ENCODE measurements at regions not wholly inside any gene's neighbourhood (a gene's known extent, or its start where the extent isn't known, plus 50 kb on each side); places are given as distances from the start of the nearest gene placed in this dataset.
"Not testable (repeated sequence)": the region's sequence is repeated elsewhere in the genome, so short reads cannot be mapped to it uniquely, and the experiment has no call there.

DNA sequence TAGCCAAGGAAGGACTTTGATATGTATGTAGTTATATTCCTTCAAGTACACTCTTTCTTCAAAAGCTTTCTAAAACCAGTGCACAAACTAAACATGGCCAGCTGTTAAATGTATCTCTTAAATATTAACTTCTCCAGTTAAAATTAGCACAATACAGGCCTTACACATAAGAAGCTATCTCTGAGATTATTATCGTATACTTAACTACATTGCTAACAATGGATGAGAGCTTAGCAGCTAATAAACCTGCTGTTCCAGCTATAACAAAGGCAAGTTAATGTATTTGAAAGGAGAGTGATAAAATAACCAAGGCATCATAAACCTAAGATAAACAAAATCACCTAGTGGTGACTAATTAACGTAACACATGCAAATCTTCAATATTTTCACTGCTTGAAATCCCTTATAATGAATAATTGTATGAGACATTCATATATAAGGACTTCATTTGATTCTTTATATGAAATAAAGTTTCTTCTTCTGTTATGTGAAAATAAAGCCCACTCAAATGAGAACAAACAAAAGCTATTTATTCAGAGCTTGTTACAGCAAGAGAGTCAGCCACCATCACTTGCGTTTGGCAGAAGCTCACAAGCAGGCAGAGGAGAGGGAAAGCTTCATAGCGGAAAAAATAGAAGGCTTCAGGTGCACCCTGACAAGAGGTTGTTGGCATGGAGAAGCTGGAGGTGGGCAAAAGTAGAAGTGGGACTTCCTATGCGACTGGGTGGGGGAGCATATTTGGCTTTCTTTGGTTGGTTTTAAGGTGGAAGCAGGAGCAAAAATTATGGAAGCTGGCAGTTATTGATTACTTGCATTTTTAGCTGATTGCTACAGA, 274.1 kb upstream of the CHRM3 start:
- no peak for DNase-seq (ENCODE audit: low read depth in 2 of 2)

DNA sequence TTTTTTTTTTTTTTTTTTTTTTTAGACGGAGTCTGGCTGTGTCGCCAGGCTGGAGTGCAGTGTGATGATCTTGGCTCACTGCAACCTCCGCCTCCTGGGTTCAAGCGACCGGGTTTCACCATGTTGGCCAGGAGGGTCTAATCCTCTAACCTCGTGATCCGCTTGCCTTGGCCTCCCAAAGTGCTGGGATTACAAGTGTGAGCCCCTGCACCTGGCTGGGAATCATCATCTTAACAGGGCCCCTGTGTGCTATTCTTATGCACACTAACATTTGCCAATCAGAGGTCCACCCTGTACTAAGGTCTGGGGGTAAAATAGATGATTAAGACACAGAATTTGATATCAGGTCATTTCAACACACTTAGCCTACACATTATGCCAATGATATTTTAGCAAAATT, 278.7 kb upstream of the CHRM3 start:
- DNase-seq (ENCODE audit: low read depth in 2 of 2) = no peak

DNA sequence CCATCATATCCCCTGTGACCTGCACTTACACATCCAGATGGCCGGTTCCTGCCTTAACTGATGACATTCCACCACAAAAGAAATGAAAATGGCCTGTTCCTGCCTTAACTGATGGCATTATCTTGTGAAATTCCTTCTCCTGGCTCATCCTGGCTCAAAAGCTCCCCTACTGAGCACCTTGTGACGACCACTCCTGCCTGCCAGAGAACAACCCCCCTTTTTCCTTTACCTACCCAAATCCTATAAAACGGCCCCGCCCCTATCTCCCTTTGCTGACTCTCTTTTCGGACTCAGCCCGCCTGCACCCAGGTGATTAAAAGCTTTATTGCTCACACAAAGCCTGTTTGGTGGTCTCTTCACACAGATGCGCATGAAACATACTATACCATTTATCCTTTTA, 279.7 kb upstream of the CHRM3 start:
- DNase-seq (ENCODE audit: low read depth in 2 of 2) = not testable (repeated sequence)

DNA sequence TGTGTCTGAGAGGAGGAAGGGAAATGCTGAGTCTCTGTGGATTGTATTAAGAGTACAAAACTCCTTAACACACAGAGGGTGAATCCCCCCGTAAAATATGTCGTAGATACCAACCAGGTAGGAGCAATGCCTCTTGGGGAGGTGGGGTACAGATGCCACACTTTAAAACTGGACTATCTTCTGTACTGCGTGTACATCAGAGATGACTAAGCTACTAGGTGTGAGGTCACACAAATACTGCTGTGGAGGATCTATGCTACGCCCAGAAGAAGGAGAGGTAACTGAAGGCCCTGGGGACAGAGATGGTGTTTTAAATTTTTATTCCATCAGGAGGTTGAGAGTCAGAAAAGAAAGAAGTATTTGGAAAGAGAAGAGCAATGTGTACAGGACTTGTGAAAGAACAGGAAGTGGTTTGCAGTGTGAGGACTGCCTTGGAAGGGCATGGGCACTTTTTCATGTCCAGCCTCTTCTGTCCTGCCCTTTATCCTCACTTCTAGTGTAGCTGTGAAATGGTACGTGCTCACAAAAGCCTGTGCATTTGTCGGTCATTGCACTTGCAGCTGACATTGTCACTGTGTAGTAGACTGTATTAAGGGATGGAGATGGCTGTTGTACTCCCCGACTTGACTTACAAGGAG, 287.8 kb upstream of the CHRM3 start:
- no peak for DNase-seq (ENCODE audit: low read depth in 2 of 2)

DNA sequence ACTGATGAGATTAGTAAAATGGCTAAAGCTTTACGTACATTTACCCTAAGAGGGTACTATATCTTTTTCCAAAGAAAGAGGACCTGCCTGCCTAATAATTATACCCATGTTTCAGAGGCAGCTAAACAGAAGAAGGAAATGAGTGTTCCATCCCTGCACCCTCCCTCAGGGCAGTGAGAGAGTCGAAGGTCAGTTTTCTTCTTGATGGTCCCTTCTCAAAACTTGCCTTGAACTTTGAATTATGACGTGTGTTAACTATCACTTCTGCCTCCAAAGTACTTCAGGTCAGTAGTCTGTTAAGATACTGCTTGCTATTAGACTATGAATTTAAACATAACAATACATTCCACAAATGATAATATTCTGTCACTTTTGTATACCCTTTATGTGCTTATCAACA, 294.8 kb upstream of the CHRM3 start:
- no peak for DNase-seq (ENCODE audit: low read depth in 2 of 2)

DNA sequence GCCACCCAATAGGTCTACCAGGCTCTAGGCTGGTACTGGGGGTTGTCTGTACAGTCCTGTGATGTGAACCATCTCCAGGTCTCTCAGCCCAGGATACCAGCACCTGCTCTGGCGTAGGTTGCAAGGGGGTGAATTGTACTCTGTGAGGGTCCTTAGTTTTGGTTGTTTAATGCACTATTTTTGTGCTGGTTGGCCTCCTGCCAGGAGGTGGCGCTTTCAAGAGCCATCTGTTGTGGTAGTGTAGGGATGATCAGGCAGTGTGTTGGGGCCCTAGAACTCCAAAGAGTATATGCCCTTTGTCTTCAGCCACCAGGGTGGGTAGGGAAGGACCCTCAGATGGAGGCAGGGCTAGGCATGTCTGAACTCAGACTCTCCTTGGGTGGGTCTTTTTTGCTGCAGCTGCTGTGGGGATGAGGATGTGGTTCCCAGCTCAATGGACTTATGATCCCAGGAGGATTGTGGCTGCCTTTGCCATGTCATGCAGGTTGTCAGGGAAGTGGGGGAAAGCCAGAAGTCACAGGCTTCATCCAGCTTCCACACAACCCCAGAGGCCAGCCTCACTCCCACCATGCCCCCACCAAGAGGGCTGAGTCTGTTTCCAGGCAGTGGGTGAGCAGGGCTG, 301.8 kb upstream of the CHRM3 start:
- DNase-seq (ENCODE audit: low read depth in 2 of 2) = no peak

DNA sequence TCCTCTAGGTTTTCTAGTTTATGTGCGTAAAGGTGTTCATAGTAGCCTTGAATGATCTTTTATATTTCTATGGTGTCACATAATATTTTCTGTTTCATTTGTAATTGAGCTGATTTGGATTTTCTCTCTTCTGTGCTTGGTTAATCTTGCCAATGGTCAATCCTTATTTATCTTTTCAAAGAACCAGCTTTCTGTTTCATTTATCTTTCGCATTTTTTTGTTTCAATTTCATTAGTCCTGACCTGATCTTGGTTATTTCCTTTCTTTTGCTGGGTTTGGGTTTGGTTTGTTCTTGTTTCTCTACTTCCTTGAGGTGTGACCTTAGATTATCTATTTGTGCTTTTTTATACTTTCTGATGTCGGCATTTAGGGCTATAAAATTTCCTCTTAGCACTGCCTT, 304.4 kb upstream of the CHRM3 start:
- not testable (repeated sequence) for DNase-seq (ENCODE audit: low read depth in 2 of 2)

DNA sequence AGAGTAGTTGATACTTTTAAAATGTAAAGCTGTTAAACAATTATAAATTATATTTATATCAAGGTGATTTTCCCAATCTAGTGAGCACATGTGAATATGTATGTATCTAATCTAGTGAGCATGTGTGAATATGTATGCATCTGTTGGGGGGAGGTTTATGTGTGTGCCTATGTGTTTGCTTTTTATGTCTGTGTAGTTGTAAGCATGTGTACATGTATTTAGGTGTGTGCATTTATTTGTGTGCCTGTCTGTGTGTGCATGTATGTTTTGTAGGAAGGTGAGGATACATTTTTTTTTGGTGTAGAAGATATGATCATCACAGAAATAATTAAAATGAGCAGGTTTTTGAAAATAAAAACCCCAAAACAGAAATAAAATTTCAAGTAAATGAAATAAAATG, 318.9 kb upstream of the CHRM3 start:
- no peak for DNase-seq (ENCODE audit: low read depth in 2 of 2)

DNA sequence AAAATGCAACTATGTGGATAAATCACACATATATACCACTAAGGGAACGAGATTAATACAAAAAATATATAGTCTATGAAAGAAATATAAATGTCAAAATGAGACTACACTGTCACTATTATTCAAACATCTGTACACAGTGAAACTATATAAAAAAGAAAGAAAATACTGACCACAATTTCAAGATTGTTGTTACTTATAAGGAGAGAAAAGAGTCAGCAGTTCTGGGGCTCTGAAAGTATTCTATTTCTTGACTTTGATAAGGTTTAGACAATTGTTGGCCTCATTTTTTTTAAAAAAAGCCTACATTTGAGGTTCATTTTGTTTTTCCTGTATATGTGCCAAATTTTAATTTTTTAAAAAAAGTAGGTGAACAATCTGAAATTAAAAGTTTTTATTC, 319.3 kb upstream of the CHRM3 start:
- no peak for DNase-seq (ENCODE audit: low read depth in 2 of 2)

DNA sequence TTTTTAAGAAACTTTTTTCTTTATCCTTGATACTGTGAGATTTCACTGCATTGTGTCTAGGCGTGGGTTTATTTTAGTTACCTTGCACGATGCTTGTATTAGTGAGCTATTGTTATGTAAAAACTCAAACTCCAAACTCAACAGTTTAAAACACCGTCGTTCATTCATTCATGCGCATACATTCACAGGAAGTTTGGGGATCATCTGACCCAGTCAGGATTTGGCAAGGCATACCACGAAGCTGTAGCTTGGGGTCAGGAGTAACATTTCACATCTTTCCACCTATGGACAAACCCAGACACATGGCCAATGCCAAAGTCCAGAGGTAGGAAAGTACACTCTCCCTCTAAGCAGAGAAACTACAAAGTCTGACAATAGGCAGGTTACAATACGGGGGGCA, 324.6 kb upstream of the CHRM3 start:
- DNase-seq (ENCODE audit: low read depth in 2 of 2) = no peak

DNA sequence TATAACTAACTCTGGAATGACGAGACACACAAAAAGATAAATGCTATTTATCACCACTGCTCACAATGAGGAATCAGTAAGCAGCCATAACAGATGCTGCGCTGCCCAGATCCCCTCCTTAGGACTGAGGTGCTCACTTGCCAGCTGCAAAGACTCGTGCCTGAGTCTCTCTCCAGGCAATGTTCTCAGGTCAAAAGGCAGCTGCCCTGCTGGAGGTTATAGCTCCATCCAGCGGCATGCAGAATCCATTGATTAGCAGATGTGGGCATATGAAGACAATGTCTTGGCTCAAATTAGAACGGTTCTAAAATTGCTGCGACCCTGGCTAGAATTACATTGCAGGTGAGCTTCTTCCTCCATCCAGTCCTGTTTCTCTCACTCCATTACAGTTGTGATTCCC, 328.2 kb upstream of the CHRM3 start:
- DNase-seq (ENCODE audit: low read depth in 2 of 2) = no peak

DNA sequence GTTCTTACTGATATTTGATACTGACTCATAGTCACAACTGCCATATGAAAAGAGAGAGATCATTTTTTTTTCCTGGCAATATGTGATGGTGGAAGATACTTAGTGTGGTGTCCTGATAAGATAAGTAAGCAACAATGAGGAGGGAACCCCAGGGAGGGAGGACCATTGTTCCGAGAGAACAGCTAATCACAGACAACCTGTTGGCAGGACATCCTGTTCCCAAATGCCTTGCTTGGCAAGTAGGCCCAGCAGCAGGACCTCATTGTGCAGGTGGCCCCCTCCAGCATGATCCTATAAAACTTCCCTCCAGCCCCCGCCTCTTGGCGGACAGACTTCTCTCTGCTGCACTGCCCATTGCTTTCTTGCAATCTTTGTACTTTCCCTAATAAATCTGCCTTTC, 329.4 kb upstream of the CHRM3 start:
- DNase-seq (ENCODE audit: low read depth in 2 of 2) = no peak

DNA sequence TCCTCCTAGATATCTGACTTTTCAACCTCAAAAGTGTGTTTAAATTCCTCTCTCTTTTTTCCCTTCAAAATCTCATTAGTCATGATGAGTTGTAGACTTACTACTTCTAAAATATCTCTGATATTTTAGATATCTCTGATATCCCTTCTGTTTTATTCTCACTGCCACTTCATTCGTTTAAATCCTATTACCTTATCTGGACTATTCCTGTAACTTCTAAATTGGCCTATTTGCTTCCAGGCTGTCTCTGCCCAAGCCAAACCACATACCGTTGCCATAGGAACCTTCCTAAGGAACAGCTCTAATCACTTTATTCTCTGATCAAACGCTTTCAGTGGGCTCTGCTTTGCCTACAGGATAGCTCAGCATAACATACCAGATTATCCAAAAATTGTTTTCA, 333.1 kb upstream of the CHRM3 start:
- DNase-seq (ENCODE audit: low read depth in 2 of 2) = no peak

DNA sequence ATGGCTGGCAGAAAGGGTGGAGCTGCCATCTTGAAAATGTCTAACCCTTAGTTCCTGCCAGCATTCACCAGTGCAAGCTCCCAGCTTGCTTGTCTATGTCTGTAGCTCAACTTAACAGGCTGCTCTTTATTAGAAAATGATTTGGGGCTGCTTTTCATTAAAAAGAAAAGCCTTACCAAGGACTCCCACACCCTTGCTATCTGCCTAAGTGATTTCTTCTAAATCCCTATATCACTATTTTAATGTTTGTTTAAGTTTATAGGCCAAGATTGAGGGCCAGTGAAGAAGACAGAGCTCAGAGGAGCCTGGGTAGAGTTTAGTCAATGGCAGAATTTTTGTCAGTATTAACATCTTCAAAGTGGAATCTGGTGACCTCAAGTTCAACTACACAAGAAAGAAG, 336.8 kb upstream of the CHRM3 start:
- DNase-seq (ENCODE audit: low read depth in 2 of 2) = no peak

DNA sequence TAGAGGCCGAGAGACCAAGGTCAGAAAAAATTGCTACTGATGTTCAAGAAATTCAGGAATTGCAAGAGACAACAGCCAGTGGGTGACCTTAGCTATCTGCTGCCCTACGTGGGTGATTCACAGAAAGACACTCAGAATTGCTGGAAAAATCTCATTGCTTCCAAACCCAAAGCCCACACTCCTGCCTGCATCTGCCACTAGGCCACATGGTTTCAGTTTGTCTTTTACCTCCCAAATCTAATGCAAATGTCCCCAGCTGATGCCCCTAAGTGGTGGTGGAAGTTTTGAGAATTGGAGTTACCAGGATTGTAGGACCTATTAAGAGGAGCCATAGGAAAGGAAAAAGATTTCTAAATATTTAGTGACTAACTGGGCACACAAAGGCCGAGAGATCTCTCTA, 341.5 kb upstream of the CHRM3 start:
- DNase-seq (ENCODE audit: low read depth in 2 of 2) = no peak

DNA sequence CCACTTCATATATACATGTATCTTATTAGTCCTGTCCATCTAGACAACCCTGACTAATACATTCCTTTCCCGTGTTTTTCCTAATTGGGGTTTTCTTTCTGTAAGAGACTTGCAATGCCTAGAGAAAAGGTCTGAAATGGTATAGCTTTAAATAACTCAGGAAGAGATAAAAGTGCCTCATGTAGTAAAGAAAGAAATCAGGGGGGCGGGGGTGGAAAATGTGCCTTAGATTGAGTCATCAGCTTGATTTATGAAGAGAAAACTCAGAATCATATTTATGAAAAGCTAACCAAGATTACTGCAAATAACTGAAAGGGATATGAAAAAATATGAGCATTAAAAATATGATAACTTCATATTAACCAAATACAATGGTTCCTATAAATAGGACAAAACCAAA, 345.8 kb upstream of the CHRM3 start:
- DNase-seq (ENCODE audit: low read depth in 2 of 2) = no peak

DNA sequence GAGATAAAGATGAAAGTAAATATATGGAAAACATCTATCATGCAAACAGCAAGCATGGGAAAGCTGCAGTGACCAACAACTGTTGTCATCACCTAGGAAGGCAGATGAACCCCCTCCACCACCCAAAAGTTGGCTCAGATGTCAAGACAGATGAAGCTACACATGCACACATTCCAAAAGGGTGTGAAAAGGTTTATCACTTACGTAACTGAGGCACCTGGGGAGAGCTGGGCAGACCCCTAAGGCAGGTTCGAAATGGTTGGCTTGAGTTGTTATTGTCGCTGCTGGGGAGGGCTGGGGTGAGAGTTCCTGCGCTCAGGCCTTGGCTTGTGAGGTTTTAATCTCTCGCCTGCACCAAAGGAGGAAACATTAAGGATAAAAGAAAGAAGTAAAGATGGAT, 355.1 kb upstream of the CHRM3 start:
- no peak for DNase-seq (ENCODE audit: low read depth in 2 of 2)

DNA sequence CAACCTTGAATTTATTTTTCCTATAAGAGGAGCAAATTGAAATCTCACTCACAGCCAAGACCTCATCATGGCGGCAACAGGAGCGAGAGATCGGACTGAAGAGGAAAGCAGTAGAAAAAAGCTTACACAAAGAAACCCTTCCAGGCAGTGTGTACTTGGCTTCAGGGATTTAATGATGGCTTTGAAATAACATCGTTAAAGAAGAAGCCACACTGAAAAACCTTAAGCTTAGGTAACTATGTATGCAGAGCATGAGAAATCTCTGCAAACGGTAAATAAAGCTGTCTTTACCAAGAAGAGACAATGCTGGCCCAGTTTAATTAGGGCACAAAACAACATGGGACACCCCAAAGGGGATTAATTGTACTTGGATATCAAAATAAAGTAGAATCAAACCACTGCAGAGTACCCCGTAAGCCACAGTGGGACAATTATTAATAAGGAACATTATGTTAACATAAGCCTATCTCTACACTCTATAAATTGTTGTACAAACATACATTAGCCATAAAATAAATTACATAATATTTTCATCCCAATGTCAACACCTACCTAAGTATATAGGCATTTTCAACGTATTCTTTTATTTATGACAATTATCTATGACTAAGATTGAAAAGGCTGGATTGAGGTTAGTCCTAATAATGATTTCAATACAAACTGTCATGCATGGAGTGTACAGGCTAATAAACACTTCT, 360.2 kb upstream of the CHRM3 start:
- no peak for DNase-seq (ENCODE audit: low read depth in 2 of 2)

DNA sequence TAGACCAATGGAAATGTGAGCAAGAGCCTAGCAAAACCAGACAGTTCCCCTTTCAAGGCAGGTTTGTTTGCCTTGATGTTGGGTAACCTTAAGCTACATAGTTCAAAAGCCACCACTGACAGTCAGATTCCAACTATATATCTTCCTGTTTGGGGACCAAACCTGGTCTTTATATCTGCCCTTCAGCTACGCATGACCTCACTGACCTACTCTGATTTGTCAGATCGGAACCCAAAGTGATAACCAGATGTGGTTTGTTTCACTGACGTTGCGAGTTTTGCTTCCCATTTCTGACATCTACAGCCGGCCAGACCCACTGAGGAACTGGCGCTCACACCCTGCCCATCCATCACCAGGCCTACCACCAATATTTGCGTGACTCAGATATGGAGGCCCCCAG, 361.1 kb upstream of the CHRM3 start:
- DNase-seq (ENCODE audit: low read depth in 2 of 2) = no peak

DNA sequence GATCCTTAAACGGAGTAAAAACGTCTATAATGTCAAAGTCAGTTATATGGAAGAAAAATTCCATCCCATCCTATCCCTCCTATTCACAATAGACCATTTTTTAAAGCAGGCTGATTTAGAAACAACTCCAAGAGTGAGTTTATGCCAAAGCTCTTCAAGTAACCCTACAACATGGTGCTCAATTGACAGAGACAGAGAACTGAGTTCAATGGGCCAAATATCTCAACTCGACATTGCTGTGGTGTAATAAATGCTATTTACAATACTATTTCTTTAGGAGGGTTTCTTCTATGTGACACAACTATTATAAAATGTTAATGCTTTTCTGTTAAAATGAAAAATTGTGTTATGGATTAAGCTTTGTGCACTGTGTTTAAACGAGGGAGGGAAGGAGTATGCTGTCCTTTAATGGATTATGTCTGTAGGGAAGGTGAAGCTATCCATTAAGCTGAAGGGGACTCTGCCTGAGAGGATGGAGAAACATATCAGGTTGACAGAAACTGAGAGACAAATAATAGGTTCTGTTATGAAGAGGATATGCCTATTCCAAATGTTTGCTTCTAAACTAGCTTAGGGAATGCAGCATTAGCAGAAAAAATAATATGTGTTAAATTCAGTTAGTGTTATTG, 362.5 kb upstream of the CHRM3 start:
- DNase-seq (ENCODE audit: low read depth in 2 of 2) = no peak

DNA sequence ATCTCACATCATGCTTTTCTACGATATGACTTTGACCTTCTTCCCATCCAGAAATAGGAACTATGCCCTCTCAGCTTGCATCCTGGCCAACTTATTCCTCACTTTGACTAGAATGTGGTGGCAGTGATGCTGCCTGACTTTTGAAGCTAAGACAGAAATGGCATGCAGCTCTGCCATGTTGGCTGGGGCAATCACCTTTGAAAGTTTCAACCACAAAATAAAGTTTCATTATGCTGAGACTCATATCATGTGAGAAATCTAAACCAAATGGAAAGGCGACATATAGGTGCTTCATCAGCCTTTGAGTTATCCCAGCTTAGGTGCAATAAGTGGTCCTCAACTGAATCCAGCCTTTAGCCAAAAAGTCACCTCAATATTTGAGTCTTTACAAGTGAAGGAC, 370.0 kb upstream of the CHRM3 start:
- DNase-seq (ENCODE audit: low read depth in 2 of 2) = no peak

DNA sequence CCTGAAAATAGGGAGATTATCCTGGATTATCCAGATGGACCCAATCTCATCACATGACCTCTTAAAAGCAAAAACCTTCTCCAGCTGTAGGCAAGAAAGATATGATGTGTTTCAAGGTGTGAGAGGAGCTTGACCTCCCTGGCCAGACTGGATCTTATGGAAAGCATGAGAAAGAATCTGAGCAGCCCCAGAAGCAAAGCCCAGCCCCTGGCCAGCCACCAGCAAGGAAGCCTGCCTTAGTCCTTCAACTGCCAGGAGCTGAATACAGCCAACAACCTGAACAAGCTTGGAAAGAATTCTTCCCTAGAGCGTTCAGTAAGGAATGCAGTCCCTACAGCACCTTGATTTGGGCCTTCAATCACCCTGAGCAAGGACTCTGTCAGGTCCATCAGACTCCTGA, 375.0 kb upstream of the CHRM3 start:
- DNase-seq (ENCODE audit: low read depth in 2 of 2) = no peak

All from fibroblast of skin of left biceps (primary cell).